AML-193 (cell line): ENCODE measurements at regions not wholly inside any gene's neighbourhood (a gene's known extent, or its start where the extent isn't known, plus 50 kb on each side); places are given as distances from the start of the nearest gene placed in this dataset.

ENCODE experiments used
- DNase-seq, 2 experiments: peaks; one replicate each; lab custom pipeline; 2025; lab: John Stamatoyannopoulos, UW

DNA sequence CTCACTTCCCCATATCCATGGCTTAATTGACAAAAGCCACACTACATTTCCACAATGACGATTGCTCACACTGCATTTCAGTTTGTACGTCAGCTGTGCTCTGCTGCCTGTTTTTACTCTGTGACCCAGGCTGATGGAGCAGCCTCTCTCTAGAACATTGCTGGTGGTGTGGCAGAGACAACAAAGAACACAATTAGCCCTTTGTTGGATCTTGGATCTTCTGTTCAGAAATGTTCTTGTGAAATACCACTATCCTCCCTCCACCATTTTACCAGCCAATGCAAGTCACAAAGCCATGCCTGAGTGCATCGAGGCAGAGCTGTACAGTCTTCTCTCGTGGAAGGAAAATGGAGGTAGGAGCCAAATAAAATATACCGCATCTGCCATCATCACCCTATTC, 56.9 kb upstream of the TBC1D5 start:
- DNase-seq = no peak

DNA sequence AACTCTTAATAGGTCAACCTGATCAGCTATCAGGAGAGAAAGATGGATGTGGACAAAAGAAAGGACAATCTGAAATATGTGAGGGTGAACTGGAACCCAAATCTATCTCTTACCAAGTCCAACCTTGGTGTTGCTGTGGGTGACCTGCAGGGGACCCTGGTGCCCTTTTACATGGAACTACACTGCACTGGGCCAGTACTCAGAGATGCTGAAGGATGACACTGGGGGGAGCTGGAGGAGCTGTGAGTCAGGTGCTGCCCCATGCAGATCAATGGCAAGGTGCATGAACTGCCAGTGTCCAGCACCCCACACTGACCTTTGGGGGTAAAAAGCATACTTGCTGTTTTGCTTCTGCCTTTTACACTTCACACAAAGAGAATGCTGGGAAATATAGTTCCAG, 55.6 kb upstream of the TBC1D5 start:
- no peak for DNase-seq

DNA sequence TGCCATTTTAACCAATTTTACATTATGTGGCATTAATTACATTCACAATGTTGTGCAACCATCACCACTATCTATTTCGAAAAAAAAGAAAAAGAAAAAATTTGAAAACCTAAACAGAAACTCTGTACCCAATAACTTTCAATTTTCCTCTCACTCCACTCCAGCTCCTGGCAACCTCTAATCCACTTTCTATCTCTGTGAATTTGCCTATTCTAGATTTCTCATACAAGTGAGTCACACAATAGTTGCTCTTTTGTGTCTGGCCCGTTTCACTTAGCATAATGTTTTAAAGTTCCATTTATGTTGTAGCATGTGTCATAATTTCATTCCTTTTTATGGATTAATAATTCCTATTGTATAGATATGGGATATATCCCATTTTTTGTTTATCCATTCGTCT, 53.3 kb upstream of the TBC1D5 start:
- no peak for DNase-seq

DNA sequence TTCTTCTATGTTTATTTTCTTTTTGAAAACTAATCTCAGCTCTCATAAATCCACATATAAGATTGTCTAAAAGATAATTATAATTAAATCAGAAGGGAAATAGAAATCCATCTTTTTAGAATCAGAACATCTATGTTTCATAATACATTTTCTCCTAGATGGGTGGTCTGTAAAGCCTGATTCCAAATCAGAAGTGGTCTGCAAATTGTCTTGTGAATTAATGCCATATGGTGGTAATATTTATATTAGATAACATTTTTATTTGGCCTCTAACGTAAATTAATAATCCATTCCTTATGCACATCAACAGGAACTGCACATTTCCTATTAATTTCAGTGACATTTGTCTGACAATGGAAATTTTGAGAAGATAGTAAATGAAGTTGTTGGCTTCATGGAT, 52.8 kb upstream of the TBC1D5 start:
- no peak for DNase-seq

DNA sequence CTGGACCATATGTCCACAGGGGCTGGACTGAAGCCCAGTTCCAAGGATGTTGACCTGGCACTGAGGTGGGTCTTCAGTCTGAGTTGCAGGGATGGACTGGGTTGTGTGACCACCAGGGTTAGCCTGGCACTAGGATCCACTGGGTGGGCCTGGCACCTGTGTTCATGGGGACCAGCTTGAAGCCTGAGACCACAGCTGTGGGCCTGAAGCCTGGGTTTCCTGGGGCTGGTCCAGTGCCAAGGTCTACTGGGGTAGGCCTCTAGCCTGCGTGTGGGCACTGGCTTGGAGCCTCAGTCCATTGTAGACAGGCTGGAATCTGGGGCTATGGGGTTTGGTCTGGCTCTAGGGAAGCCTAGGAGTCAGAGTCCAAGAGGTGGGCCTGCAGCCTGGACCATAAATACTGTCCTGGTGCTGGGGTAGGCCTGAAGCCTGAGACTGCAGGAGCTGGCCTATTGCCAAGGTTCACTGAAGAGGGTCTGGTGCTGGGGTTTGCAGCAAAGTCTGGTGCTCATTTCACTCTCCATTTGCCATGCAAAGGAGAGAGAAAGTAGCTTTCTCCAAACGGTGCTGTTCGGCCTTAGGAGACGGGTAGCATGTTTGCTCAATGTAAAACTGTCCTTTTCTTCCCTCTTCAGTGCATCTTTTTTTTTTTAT, 51.2 kb upstream of the TBC1D5 start:
- no peak for DNase-seq
